ENCODE measurements at regions not wholly inside any gene's neighbourhood (a gene's known extent, or its start where the extent isn't known, plus 50 kb on each side); places are given as distances from the start of the nearest gene placed in this dataset.

- no peak for DNase-seq (ENCODE audit: low read depth in 2 of 2)
- TF ChIP-seq CTCF (IDR thresholded peaks at IDR 0.05; ENCODE audit: low read depth, low read length) = no peak
- no peak overlapping the region for H3K4me3 ChIP-seq (replicated peaks in 1 of 2; ENCODE audit: low read depth in 2 of 2, low read length in 2 of 2)
Observed at GRCh38 chr16:51002881-51003490, 148.1 kb downstream of the SALL1 start.

GRCh38 chr16:50999181-50999580 lies 151.9 kb downstream of the SALL1 start:
- DNase-seq (ENCODE audit: low read depth in 2 of 2) = no peak
- no peak for TF ChIP-seq CTCF (IDR thresholded peaks at IDR 0.05; ENCODE audit: low read depth, low read length)

GRCh38 chr16:50998411-50998810 lies 152.7 kb downstream of the SALL1 start:
- H3K4me3 ChIP-seq (replicated peaks in 1 of 2; ENCODE audit: low read depth in 2 of 2, low read length in 2 of 2) = no peak overlapping the region
- TF ChIP-seq CTCF (IDR thresholded peaks at IDR 0.05; ENCODE audit: low read depth, low read length) = no peak
- DNase-seq (ENCODE audit: low read depth in 2 of 2) = no peak

More at GRCh38 chr16:50999181-50999580, 151.9 kb downstream of the SALL1 start:
- no peak overlapping the region for H3K4me3 ChIP-seq (replicated peaks in 1 of 2; ENCODE audit: low read depth in 2 of 2, low read length in 2 of 2)

GRCh38 chr16:50997679-50998078 lies 153.4 kb downstream of the SALL1 start:
- no peak for TF ChIP-seq CTCF (IDR thresholded peaks at IDR 0.05; ENCODE audit: low read depth, low read length)
- no peak overlapping the region for H3K4me3 ChIP-seq (replicated peaks in 1 of 2; ENCODE audit: low read depth in 2 of 2, low read length in 2 of 2)
- no peak for DNase-seq (ENCODE audit: low read depth in 2 of 2)

- TF ChIP-seq CTCF (IDR thresholded peaks at IDR 0.05; ENCODE audit: low read depth, low read length) = no peak
- no peak overlapping the region for H3K4me3 ChIP-seq (replicated peaks in 1 of 2; ENCODE audit: low read depth in 2 of 2, low read length in 2 of 2)
- DNase-seq (ENCODE audit: low read depth in 2 of 2) = no peak
Observed at GRCh38 chr16:50996830-50997186, 154.3 kb downstream of the SALL1 start.

GRCh38 chr16:50996166-50996829 lies 154.8 kb downstream of the SALL1 start:
- DNase-seq (ENCODE audit: low read depth in 2 of 2) = no peak
- no peak for TF ChIP-seq CTCF (IDR thresholded peaks at IDR 0.05; ENCODE audit: low read depth, low read length)
- H3K4me3 ChIP-seq (replicated peaks in 1 of 2; ENCODE audit: low read depth in 2 of 2, low read length in 2 of 2) = no peak overlapping the region

Measured in cardiac fibroblast (primary cell).